T1000 (cell line): ENCODE measurements at regions not wholly inside any gene's neighbourhood (a gene's known extent, or its start where the extent isn't known, plus 50 kb on each side); places are given as distances from the start of the nearest gene placed in this dataset.
"Not testable (repeated sequence)": the region's sequence is repeated elsewhere in the genome, so short reads cannot be mapped to it uniquely, and the experiment has no call there.

ENCODE experiments used
- DNase-seq: peaks from one replicate; lab custom pipeline; 2025; ENCODE audit warnings: mixed read lengths; lab: John Stamatoyannopoulos, UW

DNA sequence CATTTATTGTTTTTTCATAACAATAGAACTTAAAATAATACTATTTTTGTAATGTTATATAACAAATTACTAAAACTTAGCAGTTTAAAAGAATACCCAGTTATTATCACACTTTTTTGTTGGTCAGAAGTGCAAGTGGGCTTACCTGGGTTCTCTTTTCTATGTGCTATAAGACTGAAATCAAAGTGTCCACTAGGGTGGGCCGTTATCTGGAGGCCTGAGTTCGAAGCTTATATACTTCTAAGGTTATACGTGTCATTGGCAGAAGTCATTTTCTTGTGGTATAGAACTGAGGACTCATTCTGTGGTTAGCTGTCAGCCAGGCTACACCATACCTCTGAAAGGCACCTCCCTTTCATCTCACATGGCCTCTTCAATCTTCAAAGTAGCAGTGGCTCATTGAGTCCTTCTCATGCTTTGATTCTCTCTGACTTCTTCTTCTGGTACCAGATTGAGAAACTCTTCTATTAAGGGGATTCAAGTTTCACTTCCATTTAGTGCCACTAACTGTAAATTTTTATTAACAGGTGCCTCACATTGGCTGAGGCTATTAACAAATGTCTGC is 414.3 kb downstream of the AMY1C start:
- no peak for DNase-seq

DNA sequence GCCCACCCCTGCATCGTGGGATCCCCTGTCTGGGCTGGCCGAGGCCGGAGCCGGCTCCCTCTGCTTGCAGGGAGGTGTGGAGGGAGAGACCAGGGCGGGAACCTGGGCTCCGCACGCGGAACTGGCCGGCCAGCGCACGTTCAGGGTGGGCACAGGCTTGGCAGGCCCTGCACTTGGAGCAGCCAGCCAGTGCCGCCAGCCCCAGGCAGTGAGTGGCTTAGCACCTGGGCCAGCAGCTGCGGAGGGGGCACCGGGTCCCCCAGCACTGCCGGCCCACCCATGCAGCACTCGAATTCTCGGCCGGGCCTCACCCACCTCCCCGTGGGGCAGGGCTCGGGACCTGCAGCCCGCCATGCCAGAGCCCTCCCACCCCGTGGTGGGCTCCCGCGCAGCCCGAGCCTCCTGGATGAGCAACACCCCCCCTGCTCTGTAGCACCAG is 422.6 kb downstream of the AMY1C start:
- no peak for DNase-seq

DNA sequence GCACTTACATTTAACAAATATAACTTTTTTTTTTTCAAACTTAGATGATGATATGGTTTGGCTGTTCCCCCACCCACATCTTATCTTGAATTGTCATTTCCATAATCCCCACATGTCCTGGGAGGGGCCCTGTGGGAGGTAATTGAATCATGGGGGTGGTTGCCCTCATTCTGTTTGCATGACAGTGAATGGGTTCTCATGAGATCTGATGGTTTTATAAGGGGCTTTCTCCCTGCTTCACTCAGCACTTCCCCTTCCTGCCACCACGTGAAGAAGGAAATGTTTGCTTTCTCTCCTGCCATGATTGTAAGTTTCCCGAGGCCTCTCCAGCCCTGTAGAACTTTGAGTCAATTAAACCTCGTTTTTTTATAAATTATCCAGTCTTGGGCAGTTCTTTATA is 432.6 kb downstream of the AMY1C start:
- no peak for DNase-seq

DNA sequence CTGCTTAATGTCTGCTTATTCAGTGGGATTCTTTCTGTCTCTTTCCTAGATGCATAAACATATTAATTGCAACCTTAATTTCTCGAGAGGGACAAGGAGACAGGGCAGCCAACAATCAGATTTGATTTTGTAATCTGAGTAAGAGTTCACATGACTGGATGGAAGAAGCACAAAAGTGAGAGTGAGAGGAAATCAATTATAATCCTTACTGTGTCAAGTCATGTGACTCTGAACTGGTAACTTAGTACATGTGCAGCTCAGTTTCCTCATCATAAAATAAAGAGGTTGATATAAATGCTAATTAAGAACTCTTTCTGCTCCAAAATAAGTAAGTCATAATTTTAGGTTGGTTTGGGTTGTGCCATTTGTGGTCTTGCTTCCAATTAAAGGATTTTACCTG is 439.5 kb downstream of the AMY1C start:
- no peak for DNase-seq

- no peak for DNase-seq
Observed at GRCh38 chr1:104190821-104191220, 441.1 kb downstream of the AMY1C start.

GRCh38 chr1:104195395-104195794 is 445.7 kb downstream of the AMY1C start:
- DNase-seq, result peak; percentile 2

GRCh38 chr1:104196136-104196535 is 446.4 kb downstream of the AMY1C start:
- DNase-seq, result no peak

DNA sequence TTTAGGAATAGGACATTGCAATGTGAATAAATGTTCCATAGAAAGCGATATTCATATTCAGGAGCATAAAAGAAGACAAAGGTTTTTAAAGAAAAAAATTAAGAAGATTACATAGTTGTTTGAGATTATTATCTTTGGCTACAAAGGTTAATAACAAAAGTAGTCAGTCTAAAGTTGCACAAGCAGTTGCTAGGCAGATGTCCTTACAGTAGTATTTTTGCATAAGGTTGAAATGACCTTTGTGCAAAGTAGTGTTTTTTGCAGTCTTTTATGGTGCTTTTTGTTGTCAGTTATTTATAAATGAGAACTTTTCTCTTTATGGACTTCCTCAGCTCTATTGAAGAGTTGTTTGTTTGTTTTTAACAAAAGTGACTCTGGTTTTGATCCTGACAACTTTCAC is 447.8 kb downstream of the AMY1C start:
- no peak for DNase-seq

DNA sequence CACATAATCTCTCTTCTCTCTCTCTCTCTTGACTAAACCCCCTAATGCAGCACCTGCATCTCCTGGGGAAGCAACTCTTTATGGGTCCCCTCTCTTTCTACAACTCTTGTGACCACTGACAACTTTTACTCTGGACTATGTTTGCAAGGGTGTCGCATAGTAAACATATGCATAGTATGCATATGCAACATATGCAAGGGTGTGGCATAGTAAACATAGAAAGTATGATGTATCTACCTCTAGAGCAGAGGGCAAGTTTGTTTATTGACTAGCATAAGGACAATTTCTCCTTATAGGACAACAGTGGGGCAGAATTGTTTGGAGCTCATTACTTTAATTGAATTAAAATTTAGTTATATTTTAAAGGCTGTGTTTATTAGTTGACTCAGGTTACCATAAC is 462.5 kb downstream of the AMY1C start:
- no peak for DNase-seq

DNA sequence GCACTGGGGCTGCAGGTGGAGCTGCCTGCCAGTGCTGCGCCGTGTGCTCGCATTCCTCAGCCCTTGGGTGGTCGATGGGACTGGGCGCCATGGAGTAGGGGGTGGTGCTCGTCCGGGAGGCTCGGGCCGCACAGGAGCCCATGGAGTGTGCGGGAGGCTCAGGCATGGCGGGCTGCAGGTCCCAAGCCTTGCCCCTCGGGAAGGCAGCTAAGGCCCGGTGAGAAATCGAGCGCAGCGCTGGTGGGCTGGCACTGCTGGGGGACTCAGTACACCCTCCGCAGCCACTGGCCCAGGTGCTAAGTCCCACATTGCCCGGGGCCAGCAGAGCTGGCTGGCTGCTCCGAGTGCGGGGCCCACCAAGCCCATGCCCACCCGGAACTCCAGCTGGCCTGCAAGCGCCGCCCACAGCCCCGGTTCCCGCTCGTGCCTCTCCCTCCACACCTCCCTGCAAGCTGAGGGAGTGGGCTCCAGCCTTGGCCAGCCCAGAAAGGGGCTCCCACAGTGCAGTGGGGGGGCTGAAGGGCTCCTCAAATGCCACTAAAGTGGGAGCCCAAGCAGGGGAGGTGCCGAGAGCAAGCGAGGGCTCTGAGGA is 467.8 kb downstream of the AMY1C start:
- DNase-seq, result not testable (repeated sequence)

DNA sequence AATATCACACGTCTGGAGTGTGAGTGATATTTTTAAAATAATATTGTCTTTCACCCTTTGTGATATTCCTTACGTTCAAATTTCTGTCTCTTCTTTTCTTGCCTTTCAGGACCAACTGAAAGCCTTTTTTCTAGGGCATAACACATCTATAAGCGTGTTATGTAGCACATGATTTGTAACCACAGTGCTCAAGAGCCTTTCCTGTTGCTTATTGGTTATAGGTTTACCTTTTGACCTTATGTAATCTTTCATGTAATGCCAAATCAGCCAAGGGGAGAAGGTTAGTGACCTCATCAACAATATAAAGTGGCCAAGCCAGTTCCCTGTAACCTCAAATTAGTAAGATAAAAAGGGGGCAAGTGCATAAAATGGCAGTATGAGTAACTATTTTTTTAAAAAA is 480.2 kb downstream of the AMY1C start:
- no peak for DNase-seq

DNA sequence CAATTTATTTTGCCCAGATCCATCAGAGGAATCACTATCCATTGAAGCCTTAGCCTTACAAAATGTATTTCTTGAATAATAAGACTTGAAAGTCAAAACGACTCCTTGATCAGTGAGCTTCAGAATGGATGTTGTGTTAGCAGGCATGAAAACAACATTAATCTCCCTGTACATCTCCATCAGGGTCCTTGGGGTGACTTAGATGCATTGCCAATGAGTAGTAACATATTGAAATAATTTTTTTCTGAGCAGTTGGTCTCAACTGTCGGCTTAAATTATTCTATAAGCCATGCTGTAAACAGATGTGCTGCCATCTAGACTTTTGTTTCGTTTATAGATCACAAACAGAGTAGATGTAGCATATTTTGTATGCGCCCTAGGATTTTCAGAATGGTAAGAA is 482.0 kb downstream of the AMY1C start:
- no peak for DNase-seq

GRCh38 chr1:104235141-104235540 is 485.4 kb downstream of the AMY1C start:
- DNase-seq, result no peak

- no peak for DNase-seq
Observed at GRCh38 chr1:104238991-104239390, 489.3 kb downstream of the AMY1C start.

- DNase-seq, result no peak
Observed at GRCh38 chr1:104248385-104248784, 498.7 kb downstream of the AMY1C start.

DNA sequence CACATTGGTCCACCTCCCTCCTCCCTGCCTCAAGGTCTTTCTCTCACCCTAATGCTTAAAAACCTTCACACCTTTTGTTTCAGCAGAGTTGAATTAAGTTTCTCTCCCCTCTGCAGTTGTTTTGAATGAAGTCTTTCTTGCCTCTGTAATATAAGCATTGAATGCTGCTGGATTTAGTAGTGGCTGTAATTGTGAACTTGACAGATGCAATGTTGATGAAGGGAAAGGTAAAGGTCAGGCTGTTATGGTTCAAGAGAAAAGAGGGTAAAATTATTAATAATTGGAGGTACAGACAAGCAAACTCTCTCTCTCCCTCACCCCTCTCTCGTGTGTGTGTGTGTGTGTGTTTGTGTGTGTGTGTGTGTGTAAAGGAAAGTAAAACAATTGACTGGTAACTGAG is 509.8 kb downstream of the AMY1C start:
- no peak for DNase-seq

DNA sequence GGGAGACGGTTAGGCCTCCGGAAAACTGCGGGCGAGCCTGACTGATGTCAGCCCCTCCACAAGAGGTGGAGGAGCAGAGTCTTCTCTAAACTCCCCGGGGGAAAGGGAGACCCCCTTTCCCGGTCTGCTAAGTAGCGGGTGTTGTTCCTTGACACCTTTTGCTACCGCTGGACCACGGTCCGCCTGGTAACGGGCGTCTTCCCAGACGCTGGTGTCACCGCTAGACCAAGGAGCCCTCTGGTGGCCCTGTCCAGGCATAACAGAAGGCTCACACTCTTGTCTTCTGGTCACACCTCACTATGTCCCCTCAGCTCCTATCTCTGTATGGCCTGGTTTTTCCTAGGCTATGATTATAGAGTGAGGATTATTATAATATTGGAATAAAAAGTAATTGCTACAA is 513.4 kb downstream of the AMY1C start:
- DNase-seq, result not testable (repeated sequence)

- no peak for DNase-seq
Observed at GRCh38 chr1:104264521-104264920, 514.8 kb downstream of the AMY1C start.

GRCh38 chr1:104265163-104265562 is 515.5 kb downstream of the AMY1C start:
- DNase-seq, result no peak

DNA sequence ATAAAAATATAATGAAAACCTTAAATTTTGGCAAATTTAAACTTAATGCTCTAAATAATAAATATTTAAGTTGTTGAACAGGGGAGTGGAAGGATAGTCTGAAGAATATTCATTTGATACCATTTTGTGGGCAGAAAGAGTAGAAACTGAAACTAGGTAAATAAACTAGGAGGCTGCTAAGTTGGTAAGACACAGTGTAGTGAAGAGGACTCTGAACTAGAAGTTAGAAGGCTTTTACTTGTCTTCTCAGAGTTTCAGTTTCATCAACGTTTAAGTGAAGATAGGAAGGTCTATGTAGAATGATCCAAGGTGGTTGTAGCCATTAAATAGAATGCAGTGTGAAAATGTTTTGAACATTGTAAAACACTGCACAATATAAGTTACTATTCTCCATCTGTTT is 516.9 kb downstream of the AMY1C start:
- DNase-seq, result no peak

GRCh38 chr1:104288322-104288721 is 538.6 kb downstream of the AMY1C start:
- DNase-seq, result not testable (repeated sequence)

DNA sequence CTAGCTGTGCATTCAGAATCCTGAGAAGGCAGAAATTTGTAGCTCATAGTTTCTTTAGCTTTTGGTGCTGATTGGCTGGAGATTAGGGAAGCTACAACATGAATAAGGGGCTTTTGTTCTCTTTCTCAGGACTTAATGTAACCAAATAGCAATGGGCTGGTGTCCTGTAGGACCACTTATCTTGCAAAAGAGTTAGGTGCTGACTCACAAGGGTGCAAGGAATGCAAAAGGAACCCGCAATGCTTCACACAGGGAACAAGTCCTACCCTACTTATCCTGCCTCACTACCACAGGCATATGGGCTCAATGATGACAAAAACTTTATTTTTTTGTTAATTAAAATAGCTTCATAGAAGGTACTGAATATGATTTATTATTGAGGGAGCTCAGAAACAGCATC is 541.5 kb downstream of the AMY1C start:
- DNase-seq, result no peak

GRCh38 chr1:104294259-104294658 is 544.6 kb downstream of the AMY1C start:
- no peak for DNase-seq

DNA sequence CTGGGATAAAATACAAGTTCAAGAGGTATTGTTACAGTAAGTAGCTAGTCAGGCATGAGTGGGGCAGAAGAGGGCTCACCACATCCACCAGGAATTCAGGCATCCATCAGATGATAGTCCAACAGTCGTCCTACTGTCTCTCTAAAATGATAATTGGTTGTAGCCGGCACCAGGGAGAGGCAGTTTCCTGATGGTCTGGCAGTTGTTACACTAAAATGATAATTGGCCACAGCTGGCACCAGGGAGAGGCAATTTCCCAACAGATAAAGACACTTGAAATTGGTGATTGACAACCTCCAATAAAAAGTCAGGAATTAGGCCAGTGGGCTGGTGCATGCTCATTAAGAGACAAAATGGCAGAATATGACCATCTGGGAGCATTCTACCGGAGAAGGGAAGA is 545.8 kb downstream of the AMY1C start:
- no peak for DNase-seq
